ENCODE measurements at regions not wholly inside any gene's neighbourhood (a gene's known extent, or its start where the extent isn't known, plus 50 kb on each side); places are given as distances from the start of the nearest gene placed in this dataset.

DNA sequence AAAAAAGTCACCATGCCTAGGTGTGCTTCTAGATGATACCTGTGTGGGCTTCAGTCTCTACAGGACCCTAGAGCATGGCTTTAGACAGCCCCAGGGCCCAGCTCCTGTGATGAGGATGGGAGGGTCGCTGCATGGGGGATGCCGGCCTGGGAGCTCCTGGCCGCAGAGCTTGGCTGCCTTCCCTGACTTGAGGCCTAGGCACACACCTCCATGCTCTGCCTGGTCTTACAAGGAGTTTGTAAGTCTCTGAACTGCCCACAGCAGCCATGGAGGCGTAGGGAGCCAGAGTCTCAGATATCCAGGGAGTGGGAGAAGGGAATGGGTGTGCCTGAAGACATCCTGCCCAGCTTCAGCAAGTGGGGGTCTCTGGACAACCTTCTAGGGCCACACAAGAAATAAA lies 149.5 kb upstream of the MYL2 start:
- Histone ChIP-seq H3K36me3 (ENCODE audit: insufficient read depth) (no peaks in the 10 kb centered on the region), H3K4me3 (no peak overlapping the region), H3K4me2 (no peak overlapping the region), H2AFZ (no peak overlapping the region), H3K79me2 (replicated peaks; ENCODE audit: insufficient read depth) (peaks cover 31% of the 10 kb centered on the region), H3K9me2 (ENCODE audit: insufficient read depth) (0 out of 2 replicates have a peak, but pooled peaks cover 2% of the 10 kb centered on the region), H3K4me1 (ENCODE audit: insufficient read depth) (peaks cover 10% of the 10 kb centered on the region), H3K27me3 (ENCODE audit: insufficient read depth) (no peaks in the 10 kb centered on the region), H4K20me1 (replicated peaks; ENCODE audit: insufficient read depth) (peaks cover 4% of the 10 kb centered on the region; the same call in 1 of the 2 replicates), H3F3A (replicated peaks; ENCODE audit: low read depth) (no peaks in the 10 kb centered on the region), H3K27ac (ENCODE audit: low read depth) (no peak overlapping the region)
- peaks cover 33% of the 10 kb centered on the region for H3K4me1 Mint-ChIP-seq
- no peaks in the 10 kb centered on the region for H3K9me3 Mint-ChIP-seq
- no peak overlapping the region for H3K4me3 Mint-ChIP-seq
- peaks cover 6% of the 10 kb centered on the region for H3K27me3 Mint-ChIP-seq (ENCODE audit: insufficient read depth, low read depth, poor library complexity)
- ATAC-seq: no peak
- TF ChIP-seq, protein P1, sequence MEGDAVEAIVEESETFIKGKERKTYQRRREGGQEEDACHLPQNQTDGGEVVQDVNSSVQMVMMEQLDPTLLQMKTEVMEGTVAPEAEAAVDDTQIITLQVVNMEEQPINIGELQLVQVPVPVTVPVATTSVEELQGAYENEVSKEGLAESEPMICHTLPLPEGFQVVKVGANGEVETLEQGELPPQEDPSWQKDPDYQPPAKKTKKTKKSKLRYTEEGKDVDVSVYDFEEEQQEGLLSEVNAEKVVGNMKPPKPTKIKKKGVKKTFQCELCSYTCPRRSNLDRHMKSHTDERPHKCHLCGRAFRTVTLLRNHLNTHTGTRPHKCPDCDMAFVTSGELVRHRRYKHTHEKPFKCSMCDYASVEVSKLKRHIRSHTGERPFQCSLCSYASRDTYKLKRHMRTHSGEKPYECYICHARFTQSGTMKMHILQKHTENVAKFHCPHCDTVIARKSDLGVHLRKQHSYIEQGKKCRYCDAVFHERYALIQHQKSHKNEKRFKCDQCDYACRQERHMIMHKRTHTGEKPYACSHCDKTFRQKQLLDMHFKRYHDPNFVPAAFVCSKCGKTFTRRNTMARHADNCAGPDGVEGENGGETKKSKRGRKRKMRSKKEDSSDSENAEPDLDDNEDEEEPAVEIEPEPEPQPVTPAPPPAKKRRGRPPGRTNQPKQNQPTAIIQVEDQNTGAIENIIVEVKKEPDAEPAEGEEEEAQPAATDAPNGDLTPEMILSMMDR (conservative IDR thresholded peaks at IDR 0.05; ENCODE audit: low read depth in 2 of 2): no peak
- TF ChIP-seq STAT1 (IDR thresholded peaks at IDR 0.05; ENCODE audit: unreplicated experiment): no peak
- no peak for TF ChIP-seq EZH2phosphoT487 (IDR thresholded peaks at IDR 0.05; ENCODE audit: unreplicated experiment)
- TF ChIP-seq REST (IDR thresholded peaks at IDR 0.05; ENCODE audit: unreplicated experiment): no peak
- no peak for TF ChIP-seq EZH2 (IDR thresholded peaks at IDR 0.05; ENCODE audit: low read depth, unreplicated experiment)
- no peak for TF ChIP-seq JUNB (IDR thresholded peaks at IDR 0.05; ENCODE audit: unreplicated experiment)
- no peak for TF ChIP-seq NANOG (IDR thresholded peaks at IDR 0.05; ENCODE audit: borderline replicate concordance)
- no peak for TF ChIP-seq ZNF114 (CRISPR knock-in tag; IDR thresholded peaks at IDR 0.05)
- no peak for TF ChIP-seq POLR2AphosphoS5 (IDR thresholded peaks at IDR 0.05; ENCODE audit: low read depth)
- TF ChIP-seq CREB1 (CRISPR knock-in tag; IDR thresholded peaks at IDR 0.05; ENCODE audit: low read depth): no peak
- TF ChIP-seq, protein P2, sequence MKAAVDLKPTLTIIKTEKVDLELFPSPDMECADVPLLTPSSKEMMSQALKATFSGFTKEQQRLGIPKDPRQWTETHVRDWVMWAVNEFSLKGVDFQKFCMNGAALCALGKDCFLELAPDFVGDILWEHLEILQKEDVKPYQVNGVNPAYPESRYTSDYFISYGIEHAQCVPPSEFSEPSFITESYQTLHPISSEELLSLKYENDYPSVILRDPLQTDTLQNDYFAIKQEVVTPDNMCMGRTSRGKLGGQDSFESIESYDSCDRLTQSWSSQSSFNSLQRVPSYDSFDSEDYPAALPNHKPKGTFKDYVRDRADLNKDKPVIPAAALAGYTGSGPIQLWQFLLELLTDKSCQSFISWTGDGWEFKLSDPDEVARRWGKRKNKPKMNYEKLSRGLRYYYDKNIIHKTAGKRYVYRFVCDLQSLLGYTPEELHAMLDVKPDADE (IDR thresholded peaks at IDR 0.05): no peak
- no peak for TF ChIP-seq ZNF331 (CRISPR knock-in tag; IDR thresholded peaks at IDR 0.05; ENCODE audit: low read depth)
- no peak for TF ChIP-seq ZNF462 (CRISPR knock-in tag; IDR thresholded peaks at IDR 0.05)
- H3K27ac Mint-ChIP-seq: no peak overlapping the region
- DNase-seq (ENCODE audit: low spot score): no peak
- no peaks in the 10 kb centered on the region for H3K36me3 Mint-ChIP-seq (ENCODE audit: low read depth)
